Skeletal muscle satellite cell (primary cell): ENCODE measurements at regions not wholly inside any gene's neighbourhood (a gene's known extent, or its start where the extent isn't known, plus 50 kb on each side); places are given as distances from the start of the nearest gene placed in this dataset.

Source experiments
- H3K27me3 ChIP-seq: 2 replicates; pipeline ENCODE4 v1.7.0; 2013; ENCODE audit warnings: low read length; ENCODE audit not compliant: control insufficient read depth, insufficient read depth
- H3K36me3 ChIP-seq: 2 replicates; pipeline ENCODE4 v1.7.0; 2013; ENCODE audit warnings: mild to moderate bottlenecking, control low read depth, low read length; ENCODE audit not compliant: insufficient read depth
- H3K4me1 ChIP-seq: 2 replicates; pipeline ENCODE4 v1.7.0; 2013; ENCODE audit warnings: low read length; ENCODE audit not compliant: control insufficient read depth, insufficient read depth
- H3K4me2 ChIP-seq: 2 replicates; pipeline ENCODE4 v1.7.0; 2013; ENCODE audit warnings: mild to moderate bottlenecking, low read length
- H3K4me3 ChIP-seq: 2 replicates; pipeline ENCODE4 v1.7.0; 2013; ENCODE audit warnings: low read length
- H3K9ac ChIP-seq: 2 replicates; pipeline ENCODE4 v1.7.0; 2013; ENCODE audit warnings: mild to moderate bottlenecking, low read depth, low read length, moderate library complexity
- H3K9me3 ChIP-seq: replicated peaks from 2 replicates; pipeline ENCODE4 v1.7.0; 2013; ENCODE audit warnings: mild to moderate bottlenecking, control low read depth, low read length

GRCh38 chr12:3925621-3926020 is 52.4 kb upstream of the PARP11 start:
- H3K9me3 ChIP-seq: no peaks in the 10 kb centered on the region
- peaks cover 8% of the 10 kb centered on the region for H3K27me3 ChIP-seq
- H3K4me3 ChIP-seq: no peak overlapping the region
- H3K4me1 ChIP-seq: peaks cover 15% of the 10 kb centered on the region
- H3K9ac ChIP-seq: no peak overlapping the region
- H3K36me3 ChIP-seq: no peaks in the 10 kb centered on the region
- no peak overlapping the region for H3K4me2 ChIP-seq

- no peak overlapping the region for H3K4me3 ChIP-seq
- H3K9me3 ChIP-seq: no peaks in the 10 kb centered on the region
- H3K4me2 ChIP-seq: no peak overlapping the region
Measured at GRCh38 chr12:3924761-3925160, 51.6 kb upstream of the PARP11 start.

DNA sequence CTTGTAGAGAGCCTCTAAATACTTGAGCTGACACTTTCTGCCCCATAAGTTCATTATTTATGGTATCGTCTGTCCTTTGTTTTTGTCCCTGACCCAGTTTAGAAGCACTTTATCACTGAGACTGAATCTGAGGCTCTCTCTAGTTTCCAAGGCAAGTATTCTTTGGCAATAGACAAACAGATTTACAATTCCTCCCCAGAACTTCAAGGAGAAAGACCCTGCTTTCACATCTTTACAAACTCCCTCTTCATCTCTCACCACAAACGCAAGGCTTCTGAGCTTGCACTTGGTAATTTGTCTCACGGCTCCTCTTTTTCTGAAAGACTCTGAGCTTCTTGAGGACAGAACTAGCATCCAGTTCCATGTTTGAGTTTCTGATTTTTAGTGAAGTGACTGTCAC is 49.8 kb upstream of the PARP11 start:
- Histone ChIP-seq H3K4me3 (no peak overlapping the region), H3K4me2 (no peak overlapping the region), H3K9me3 (no peaks in the 10 kb centered on the region), H3K36me3 (no peaks in the 10 kb centered on the region), H3K9ac (no peak overlapping the region), H3K4me1 (peaks cover 1% of the 10 kb centered on the region), H3K27me3 (peaks cover 8% of the 10 kb centered on the region)

More at GRCh38 chr12:3924761-3925160, 51.6 kb upstream of the PARP11 start:
- Histone ChIP-seq H3K9ac (no peak overlapping the region), H3K4me1 (peaks cover 15% of the 10 kb centered on the region), H3K36me3 (no peaks in the 10 kb centered on the region), H3K27me3 (peaks cover 8% of the 10 kb centered on the region)
